Head of caudate nucleus (tissue), 42 donors: ENCODE measurements at regions not wholly inside any gene's neighbourhood (a gene's known extent, or its start where the extent isn't known, plus 50 kb on each side); places are given as distances from the start of the nearest gene placed in this dataset.

Experiments used
- DNase-seq, 42 donors: peaks; one replicate each; pipeline versions ENCODE4 v3.0.0 to v3.0.0-alpha.2; 2020 to 2021; ENCODE audit warnings: mixed read lengths in 7 of 42
- intact Hi-C: fragments of 100-400 bp; cut with DNase I; formaldehyde crosslinking; loops from one replicate; pipeline ENCODE4 v1.15.0; 2022

DNA sequence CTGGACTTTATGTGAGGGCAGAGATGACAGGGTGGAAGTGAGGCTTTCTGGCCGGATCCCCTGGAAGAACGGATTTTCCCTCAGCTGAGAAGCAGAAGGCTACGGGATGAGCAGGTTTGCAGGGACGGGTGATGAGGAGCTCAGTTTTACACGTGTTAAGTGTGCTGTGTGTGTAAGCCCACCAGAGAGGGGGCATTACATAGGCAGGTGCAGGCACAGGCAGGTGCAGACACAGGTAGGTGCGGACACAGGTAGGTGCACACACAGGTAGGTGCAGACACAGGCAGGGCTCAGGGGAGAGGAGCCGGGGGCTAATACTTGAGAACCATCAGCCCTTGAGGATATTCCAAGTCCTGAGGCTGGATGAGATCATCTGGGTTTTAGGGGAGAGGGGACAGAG, 107.7 kb downstream of the COPS8 start:
- intact Hi-C loops = no loop called here
- DNase-seq = no peak

DNA sequence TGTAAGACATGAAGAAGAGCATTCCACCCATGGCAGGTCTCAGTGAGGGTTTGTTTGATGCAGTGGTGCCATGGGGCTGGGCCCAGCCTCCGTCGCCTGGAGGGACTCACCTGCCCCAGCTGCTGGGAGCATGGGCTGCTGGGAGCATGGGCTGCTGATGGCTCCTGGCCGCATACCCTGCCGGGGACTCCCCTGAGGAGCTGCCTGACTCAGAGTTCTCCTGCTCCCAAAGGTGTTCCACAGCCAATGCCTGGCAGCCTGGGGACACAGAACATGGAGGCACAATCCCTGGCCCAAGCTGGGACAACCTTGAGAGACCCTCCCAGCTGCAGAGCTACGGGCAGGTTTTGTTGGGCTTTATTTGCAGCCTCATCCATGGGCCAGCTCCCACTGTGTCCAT, 108.4 kb downstream of the COPS8 start:
- DNase-seq = peak in 1 of 42 donors; percentile 24
- intact Hi-C loops = no loop called here

DNA sequence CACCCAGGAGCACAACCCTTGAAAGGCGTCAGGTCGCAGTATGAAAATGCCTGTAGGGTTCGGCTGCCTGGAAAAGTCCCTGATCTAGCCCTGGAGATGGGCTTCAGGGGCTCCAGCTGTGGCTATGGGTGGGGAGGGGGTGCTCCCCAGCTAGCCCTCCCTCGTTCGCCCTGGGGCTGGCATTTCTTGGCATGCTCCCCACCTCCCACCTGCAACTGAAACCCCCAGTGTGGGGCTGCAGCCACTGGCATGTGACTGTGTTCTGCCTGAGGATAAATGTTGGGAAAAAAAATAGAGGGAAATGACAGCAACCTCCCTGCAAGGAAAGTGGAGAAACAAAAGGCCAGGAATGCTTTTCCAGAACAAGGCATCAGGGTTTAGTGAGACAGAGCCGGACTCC, 109.2 kb downstream of the COPS8 start:
- intact Hi-C loops = no loop called here

DNA sequence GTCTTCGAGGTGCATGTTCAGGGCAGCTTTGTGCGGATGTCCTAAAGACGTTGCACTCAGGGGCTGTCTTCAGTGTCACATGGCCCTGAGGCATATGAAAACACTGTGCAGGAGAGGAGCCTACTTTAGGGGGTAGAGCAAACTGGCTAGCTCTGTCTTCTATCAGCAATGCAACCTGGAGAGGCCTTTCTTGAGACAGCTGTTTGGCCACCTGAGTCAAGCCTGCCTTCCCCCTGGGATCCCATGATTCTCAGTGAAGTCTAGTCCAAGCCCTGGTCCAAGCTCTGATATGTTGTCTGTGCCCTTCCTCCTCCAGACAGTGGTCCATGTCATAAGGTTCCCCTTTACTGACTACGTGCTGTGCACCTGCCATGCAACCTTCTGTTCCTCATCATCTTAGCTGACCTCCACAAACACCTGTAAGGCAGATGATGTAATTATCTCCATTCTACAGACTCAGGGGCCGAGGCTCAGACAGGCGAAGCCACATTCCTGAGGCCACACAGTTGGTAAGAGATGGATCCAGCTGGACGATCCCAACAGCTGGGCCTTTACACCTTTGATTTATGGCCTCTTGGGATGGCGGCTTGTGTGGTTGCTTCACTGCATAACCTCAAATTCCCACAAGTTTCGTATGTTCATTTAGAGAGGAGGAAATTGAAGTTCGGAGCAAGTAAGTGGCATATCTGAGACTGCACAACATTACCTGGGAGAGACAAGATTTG, 109.9 kb downstream of the COPS8 start:
- intact Hi-C loops = no loop called here
- peak in 1 of 42 donors; percentile 17 for DNase-seq

More for the DNA sequence above, 109.2 kb downstream of the COPS8 start:
- DNase-seq = peak in 1 of 42 donors; percentile 30

DNA sequence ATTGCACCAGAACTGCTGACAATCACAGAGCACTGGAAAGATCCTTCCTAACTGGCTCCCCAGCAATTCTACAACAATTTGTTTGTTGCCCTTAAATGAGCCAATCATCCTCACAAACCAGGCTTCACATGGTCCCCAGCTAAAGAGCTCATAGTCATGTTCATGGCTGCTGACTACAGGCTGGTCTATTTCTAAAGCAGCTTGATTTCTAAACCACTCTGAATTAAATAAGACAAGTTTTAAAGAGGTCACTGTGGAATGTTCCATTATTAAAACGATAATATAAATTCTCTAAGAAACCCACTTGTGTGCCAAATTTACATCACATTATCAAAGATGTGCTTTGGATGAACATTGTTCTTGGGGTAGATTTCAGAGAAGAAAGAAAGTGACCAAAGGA, 110.7 kb downstream of the COPS8 start:
- no peak for DNase-seq
- intact Hi-C loops = no loop called here

DNA sequence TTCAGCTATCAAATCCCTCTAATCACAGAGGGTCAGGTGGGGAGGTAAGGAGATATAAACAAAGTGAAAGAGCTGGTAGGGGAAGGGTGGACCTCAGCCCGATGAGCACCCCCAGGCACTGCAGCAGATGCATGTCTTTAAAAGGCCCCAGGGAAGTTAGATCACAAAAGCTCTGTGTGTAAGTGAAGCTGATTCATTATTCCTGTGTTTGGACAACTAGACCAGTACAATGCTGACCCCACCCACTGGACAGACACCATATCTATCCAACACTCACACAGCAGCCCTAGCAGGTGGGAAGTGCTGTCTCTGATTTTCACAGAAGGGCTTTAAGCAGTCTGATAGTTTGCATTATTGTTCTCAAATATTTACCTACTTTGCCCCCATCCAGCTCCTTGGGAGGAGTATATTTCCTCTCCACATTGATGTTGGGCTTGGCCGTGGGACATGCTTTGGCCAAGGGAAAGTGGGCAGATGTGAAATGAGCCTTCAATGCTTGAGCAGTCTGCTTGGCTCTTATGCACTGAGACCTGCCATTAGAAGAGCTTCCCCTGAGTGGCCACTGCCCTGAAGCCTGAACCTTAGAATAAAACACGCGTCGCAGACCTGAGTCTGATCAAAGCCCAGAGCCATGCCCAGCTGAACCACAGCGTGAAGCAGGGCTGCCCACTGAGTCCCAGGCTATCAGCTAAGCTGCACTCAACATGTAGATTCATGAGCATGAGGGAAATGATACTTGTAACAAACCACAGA, 111.4 kb downstream of the COPS8 start:
- intact Hi-C loops = no loop called here

DNA sequence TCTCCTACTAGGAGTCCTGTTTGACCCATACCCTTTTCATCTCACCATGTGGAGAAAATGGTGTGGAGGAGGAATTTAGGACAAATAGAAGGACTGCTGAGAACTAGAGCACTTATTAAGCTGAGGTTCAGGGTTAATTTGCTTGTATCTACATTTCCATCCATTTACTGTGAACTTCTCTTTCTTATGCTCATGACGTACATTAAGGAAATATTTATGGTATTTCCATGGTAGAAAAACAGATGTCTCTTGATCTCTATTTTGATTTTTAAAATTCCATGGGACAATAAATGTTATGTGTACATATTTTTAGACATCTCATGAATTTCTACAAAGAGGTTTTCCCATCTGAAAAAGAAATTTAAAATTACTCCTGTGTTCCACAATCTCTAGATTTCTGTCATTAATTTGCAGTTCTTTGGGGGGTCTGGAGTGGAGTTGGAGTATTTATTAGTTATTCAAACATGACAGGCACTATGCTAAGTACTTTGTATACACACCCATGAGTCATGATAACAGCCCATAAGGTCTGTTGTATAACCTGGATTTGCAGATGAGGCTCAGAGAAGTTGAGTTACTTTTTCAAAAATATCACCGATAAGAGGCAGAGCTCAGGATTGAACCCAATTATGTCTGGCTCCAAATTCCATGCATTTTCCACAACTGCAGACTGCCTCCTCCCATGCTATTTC, 112.6 kb downstream of the COPS8 start:
- intact Hi-C loops = no loop called here
- DNase-seq = no peak

More for the DNA sequence above, 111.4 kb downstream of the COPS8 start:
- DNase-seq = peak in 1 of 42 donors; percentile 6

DNA sequence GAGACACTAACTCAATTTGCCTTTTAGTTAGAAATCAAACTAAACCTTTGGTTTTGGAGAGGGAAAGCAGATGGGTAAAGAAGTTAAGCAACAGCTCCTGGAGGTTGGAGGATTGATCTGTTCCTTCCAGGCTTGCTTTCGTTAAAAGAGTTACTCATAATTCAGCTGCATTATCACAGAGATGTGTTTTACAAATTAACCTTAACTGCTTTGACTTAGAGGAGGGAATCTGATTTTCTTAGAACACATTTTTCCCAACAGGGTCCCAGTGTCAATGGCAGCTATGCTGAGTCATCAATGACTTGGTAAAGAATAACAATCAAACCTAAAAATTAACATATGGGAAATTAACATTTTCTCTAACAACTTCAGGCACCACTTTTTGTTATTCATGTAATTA, 113.4 kb downstream of the COPS8 start:
- peak in 1 of 42 donors; percentile 1 for DNase-seq
- intact Hi-C loops = no loop called here

DNA sequence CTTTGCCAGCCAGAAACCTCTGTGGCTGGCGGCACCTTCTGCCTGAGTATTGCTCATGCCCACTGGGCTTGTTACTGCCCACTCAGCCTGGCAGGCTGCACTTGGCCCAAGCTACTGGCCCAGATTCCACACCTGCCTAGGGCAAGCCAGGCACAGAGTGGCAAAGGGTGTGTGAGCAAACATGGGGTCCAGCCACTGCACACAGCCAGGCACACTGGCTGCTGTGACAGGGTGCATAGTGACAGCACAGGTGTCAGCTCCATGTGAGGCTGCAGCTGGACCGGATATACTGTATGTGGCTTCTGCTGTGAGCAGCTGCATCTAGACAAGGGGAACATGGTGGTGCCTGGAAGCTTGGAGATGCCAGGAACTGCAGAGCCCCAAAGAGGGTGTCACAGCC, 113.9 kb downstream of the COPS8 start:
- intact Hi-C loops = no loop called here
- DNase-seq = peak in 1 of 42 donors; percentile 25

DNA sequence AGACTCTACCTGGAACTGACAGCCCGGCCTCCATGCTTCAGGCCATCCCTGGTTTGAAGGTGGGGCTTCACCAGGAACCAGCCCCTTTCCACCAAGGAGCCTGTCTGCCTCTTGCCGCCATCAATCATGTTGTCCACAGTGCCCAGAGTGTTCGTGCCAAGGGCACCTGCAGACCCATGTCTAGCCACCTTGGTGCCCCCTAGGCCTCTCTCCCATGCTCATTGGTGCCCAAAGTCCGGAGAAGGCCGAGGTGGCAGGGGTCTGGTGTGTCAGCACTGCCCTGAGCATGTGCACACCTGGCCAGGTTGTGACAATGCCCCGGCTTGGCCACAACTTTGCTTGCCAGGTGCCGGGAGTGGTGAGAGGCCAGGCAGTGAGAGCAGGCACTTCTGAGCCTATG, 114.8 kb downstream of the COPS8 start:
- intact Hi-C loops = no loop called here
- peak in 1 of 42 donors; percentile 20 for DNase-seq

DNA sequence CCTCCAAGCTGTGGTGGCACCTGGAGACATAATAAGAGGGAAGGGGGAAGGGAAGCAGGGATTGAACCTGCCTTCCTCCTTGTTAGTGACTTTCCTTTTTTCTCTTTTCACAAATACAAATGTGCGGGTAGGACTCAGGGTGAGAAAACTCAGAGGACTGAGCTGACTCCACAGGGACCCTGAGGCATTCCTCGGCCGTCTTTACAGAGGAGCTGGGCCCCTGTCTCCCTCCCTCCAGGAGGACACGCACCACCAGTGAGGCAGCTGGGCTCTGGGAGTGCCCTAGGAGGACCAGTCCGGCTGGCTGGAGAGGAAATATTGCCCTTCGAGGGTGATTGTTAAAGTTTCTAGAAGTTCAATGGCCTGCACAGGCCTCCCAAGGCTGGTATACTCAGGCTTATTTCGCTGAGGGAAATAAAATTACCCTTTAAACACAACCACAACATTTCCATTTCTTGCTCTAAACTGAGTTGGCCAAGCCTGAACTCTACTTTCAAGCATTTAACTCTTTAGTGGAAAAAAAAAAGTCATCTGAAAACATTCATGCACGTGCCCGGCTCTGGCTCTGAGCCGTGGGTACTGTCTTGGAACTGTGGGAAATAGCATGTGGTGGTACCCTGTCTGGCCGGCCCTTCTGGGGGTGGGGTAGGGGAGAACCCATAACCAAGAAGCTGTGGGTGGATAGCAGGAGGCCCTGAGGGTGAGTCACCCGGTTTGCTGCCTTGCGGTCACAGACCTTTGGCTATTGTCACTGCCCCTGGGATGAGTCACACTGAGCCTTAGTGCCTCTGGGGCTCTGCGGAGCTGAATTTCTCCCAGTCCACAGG, 116.0 kb downstream of the COPS8 start:
- DNase-seq = peak in 1 of 42 donors; percentile 28
- intact Hi-C loops = no loop called here

DNA sequence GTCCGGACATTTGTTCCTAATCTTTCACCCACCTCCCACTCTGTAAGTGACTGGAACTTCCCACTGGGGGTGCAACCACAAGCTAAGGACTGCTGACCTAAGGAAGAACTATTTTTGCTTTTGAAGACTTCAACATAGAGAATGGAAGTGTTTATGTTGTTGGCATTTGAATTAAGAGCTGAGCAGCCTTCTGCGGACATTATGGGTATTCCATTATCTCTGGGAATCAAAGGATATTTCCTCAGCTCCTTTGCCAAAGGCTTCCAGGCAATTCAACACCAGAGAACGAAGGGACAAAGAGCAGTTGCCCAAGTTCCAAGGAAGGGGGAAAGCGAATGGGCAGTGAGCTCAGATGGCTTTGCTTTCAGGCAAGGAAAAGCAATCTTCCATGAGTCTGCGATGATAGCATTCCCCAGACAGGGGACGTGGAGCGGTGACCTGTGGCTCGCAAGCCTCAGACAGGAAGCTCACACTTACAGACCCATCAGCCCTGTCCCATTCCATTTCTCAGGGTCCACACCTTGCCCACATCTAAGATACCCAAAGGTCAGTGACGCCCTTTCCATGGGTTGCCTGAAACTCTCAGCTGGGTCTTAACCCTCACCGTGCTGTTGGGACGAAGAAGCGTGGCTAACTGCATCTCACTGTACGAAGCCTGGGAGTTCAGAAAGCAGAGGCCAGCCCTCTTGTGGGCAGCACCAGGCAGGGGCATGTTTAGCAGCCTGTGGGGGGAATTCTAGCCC, 116.8 kb downstream of the COPS8 start:
- intact Hi-C loops = no loop called here
- peak in 1 of 42 donors; percentile 12 for DNase-seq

DNA sequence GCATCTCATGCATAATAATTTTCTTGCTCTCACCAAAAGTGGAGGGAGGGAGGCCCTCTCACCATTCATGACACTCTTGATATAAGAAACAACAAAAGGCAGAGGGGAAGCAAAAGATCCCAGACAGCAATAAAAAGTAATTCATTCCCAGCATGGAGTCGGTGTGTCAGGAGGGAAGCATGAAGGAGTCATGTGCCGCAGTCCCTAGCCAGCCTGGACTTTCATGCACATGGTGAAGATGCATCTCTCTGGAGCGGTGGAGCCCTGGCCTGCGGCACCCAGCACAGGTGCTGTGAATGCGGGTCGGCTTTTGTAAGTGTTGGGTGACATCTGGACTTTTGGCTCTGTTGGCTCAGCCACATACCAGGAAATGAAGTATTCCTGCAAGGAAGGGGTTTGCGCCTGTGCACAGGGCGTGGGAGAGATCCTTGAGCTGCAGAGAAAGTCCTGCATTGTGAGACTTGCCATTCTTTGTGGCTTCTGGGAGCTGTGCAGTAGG, 119.4 kb downstream of the COPS8 start:
- no peak for DNase-seq
- intact Hi-C loops = no loop called here

DNA sequence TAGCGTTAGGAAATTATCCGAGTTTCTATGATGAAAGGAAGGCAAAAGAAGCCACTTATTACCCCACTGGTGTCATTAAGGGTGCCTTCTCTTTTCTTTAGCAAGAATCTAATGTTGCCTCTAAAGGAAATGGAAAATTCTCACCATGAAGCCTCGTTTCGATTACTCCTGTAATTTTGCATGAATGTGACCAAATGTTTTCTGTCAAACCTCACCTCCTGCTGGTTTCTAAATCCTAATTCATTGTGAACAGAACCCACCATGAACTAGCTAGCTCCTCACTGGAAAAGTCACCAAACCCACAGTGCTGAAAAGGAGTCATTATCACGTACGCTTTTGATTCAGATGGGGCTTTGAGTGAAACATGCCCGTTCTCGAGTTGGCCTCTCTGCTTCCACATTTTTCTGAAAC, 119.9 kb downstream of the COPS8 start:
- no peak for DNase-seq
- intact Hi-C loops = no loop called here

DNA sequence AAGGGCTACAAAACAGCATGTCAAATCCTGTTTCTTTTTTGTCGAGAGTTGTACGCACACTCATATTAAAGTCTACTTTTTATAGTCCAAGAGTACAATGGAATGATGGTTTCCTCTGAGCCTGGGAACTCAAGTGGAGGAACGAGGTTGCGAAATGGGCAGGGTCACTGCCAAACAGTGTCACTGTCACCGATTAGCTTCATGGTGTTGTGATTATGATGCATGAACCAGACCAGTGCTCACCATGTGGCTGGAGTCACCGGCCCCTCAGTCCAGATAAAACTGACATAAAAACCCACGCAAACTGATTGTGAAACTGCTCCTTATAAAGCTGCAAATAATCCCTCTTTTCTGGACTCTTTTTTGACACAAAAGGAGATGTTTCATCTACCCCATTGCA, 122.0 kb downstream of the COPS8 start:
- no peak for DNase-seq
- intact Hi-C loops = no loop called here

DNA sequence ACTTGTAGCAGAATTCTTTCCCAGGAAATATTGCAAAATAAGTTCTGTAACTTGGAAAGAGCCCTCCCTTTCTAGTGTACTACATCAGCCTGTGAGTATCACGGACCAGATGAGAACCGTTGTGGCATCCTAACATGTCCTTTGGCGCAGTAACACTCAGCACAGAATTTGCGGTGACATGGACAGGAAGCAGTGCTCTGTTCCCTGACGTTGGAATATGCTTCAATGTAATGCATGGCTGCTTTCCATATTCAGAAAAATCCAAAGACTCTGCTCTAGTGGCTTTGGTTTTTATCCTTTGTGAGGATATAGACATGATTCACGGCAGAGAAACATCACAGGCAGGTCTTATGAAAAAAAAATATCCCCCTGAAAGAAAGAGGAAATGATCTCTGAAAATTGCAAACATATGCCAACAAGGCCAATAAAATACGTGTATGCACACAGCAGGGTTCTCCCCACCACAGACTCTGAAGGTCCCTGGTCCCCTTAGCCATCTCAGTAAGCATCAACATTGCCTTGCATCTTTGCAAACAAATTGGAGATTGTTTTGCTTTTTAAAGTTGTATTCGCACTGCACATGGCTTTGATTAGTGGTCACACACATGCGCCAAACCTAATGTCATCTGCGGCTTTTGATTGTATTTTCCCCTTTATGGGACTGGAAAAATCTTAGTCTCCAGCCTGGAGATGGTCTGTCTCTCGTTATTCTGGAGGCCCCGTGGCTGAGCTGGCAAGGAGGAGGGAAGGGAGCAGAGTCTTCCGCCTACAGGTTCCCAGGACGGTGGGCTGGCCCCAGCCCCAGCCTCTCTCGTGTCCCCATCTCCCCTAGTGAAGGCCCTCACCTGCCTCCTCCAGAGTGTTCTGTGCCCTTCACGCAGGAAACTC, 122.9 kb downstream of the COPS8 start:
- intact Hi-C loops = no loop called here
- no peak for DNase-seq

DNA sequence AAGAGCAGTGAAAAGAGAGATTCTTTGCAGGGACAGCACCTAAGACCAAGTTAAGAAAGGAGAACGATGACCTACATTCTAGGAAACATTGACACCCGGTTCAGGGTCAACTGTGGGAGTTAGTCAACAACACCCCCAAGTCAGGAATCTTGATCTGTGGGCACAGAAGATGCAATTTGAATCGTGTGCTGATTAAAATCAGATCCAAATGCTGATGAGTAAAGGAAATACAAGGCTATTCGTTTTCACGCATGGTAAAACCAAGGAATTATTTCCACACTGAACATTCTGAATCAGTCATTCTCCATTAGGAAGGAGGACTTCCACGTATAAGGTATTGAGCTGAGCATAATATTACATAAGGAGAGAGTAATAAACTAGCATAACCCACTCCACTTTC, 124.2 kb downstream of the COPS8 start:
- intact Hi-C loops = no loop called here
- DNase-seq = no peak
